ENCODE measurements at regions not wholly inside any gene's neighbourhood (a gene's known extent, or its start where the extent isn't known, plus 50 kb on each side); places are given as distances from the start of the nearest gene placed in this dataset.
"Not testable (repeated sequence)": the region's sequence is repeated elsewhere in the genome, so short reads cannot be mapped to it uniquely, and the experiment has no call there.

DNA sequence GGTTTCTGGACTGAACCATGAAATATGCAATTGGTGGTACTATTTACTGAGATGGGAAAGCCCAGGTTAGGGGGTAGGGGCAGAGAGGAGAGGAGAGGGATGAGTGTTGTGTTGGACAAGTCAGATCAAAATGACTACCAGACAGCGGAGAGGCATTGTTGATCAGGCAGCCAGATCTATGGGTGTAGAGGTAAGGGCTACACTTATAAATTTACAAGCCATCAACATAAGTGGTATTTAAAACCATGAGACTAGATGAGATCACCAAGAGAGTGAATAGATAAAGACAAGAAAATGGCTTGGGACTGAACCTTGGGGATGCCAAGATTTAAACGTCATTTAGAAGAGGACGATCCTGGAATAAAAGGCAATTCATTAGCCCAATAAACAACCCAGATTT, 123.4 kb downstream of the NXPE2 start:
- Histone ChIP-seq H3K4me2 (ENCODE audit: low read length) (no peak overlapping the region), H3K27me3 (ENCODE audit: insufficient read depth, low read length) (no peaks in the 10 kb centered on the region), H3K4me1 (ENCODE audit: insufficient read depth, low read length) (peaks cover 4% of the 10 kb centered on the region), H2AFZ (ENCODE audit: low read depth, low read length) (no peak overlapping the region), H3K9me3 (ENCODE audit: insufficient read depth, low read depth, low read length) (no peaks in the 10 kb centered on the region), H4K20me1 (ENCODE audit: insufficient read depth, low read length) (no peaks in the 10 kb centered on the region), H3K9ac (ENCODE audit: low read length) (no peak overlapping the region), H3K79me2 (ENCODE audit: insufficient read depth, low read length) (no peaks in the 10 kb centered on the region), H3K27ac (ENCODE audit: low read depth, low read length) (no peak overlapping the region), H3K4me3 (ENCODE audit: insufficient read depth, low read depth, low read length) (no peak overlapping the region), H3K36me3 (ENCODE audit: insufficient read depth, low read length) (no peaks in the 10 kb centered on the region)
- H3K9me3 Mint-ChIP-seq (ENCODE audit: unreplicated experiment), result peaks cover 6% of the 10 kb centered on the region
- TF ChIP-seq, protein P1, sequence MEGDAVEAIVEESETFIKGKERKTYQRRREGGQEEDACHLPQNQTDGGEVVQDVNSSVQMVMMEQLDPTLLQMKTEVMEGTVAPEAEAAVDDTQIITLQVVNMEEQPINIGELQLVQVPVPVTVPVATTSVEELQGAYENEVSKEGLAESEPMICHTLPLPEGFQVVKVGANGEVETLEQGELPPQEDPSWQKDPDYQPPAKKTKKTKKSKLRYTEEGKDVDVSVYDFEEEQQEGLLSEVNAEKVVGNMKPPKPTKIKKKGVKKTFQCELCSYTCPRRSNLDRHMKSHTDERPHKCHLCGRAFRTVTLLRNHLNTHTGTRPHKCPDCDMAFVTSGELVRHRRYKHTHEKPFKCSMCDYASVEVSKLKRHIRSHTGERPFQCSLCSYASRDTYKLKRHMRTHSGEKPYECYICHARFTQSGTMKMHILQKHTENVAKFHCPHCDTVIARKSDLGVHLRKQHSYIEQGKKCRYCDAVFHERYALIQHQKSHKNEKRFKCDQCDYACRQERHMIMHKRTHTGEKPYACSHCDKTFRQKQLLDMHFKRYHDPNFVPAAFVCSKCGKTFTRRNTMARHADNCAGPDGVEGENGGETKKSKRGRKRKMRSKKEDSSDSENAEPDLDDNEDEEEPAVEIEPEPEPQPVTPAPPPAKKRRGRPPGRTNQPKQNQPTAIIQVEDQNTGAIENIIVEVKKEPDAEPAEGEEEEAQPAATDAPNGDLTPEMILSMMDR (IDR thresholded peaks at IDR 0.05; ENCODE audit: insufficient read depth, low read depth, low read length), result no peak
- TF ChIP-seq EZH2 (IDR thresholded peaks at IDR 0.05; ENCODE audit: insufficient read depth, low read length), result no peak
- H3K36me3 Mint-ChIP-seq (ENCODE audit: low read depth, unreplicated experiment), result no peaks in the 10 kb centered on the region
- H3K4me1 Mint-ChIP-seq (ENCODE audit: low read depth, unreplicated experiment), result no peaks in the 10 kb centered on the region
- FAIRE-seq, result no peak
- no peak overlapping the region for H3K27ac Mint-ChIP-seq (ENCODE audit: unreplicated experiment)
- H3K27me3 Mint-ChIP-seq (ENCODE audit: low read depth, unreplicated experiment), result peaks cover 17% of the 10 kb centered on the region
- no peak for DNase-seq (ENCODE audit: low read depth)
- H3K4me3 Mint-ChIP-seq (ENCODE audit: unreplicated experiment), result no peak overlapping the region

GRCh38 chr11:114802878-114803277, 124.6 kb downstream of the NXPE2 start:
- no peak for TF ChIP-seq EZH2 (IDR thresholded peaks at IDR 0.05; ENCODE audit: insufficient read depth, low read length)
- TF ChIP-seq, protein P1 (IDR thresholded peaks at IDR 0.05; ENCODE audit: insufficient read depth, low read depth, low read length), result no peak
- no peak overlapping the region for H3K4me2 ChIP-seq (ENCODE audit: low read length)
- peaks cover 6% of the 10 kb centered on the region for H3K9me3 Mint-ChIP-seq (ENCODE audit: unreplicated experiment)

GRCh38 chr11:114805431-114805830, 127.1 kb downstream of the NXPE2 start:
- not testable (repeated sequence) for H3K36me3 Mint-ChIP-seq (ENCODE audit: low read depth, unreplicated experiment); H2AFZ ChIP-seq (ENCODE audit: low read depth, low read length); FAIRE-seq; H3K27ac ChIP-seq (ENCODE audit: low read depth, low read length); H3K4me1 ChIP-seq (ENCODE audit: insufficient read depth, low read length); H3K4me1 Mint-ChIP-seq (ENCODE audit: low read depth, unreplicated experiment); DNase-seq (ENCODE audit: low read depth); H3K4me3 ChIP-seq (ENCODE audit: insufficient read depth, low read depth, low read length); H3K4me3 Mint-ChIP-seq (ENCODE audit: unreplicated experiment); H3K27ac Mint-ChIP-seq (ENCODE audit: unreplicated experiment); H3K36me3 ChIP-seq (ENCODE audit: insufficient read depth, low read length); H3K9me3 ChIP-seq (ENCODE audit: insufficient read depth, low read depth, low read length); H3K27me3 ChIP-seq (ENCODE audit: insufficient read depth, low read length); H3K79me2 ChIP-seq (ENCODE audit: insufficient read depth, low read length); H4K20me1 ChIP-seq (ENCODE audit: insufficient read depth, low read length); H3K9ac ChIP-seq (ENCODE audit: low read length); H3K4me2 ChIP-seq (ENCODE audit: low read length); H3K9me3 Mint-ChIP-seq (ENCODE audit: unreplicated experiment)
- peaks cover 16% of the 10 kb centered on the region for H3K27me3 Mint-ChIP-seq (ENCODE audit: low read depth, unreplicated experiment)

More at GRCh38 chr11:114802878-114803277, 124.6 kb downstream of the NXPE2 start:
- Histone ChIP-seq H4K20me1 (ENCODE audit: insufficient read depth, low read length) (no peaks in the 10 kb centered on the region), H3K27ac (ENCODE audit: low read depth, low read length) (no peak overlapping the region), H3K9me3 (ENCODE audit: insufficient read depth, low read depth, low read length) (no peaks in the 10 kb centered on the region), H3K9ac (ENCODE audit: low read length) (no peak overlapping the region), H3K4me1 (ENCODE audit: insufficient read depth, low read length) (no peaks in the 10 kb centered on the region), H3K27me3 (ENCODE audit: insufficient read depth, low read length) (no peaks in the 10 kb centered on the region), H3K79me2 (ENCODE audit: insufficient read depth, low read length) (no peaks in the 10 kb centered on the region), H2AFZ (ENCODE audit: low read depth, low read length) (no peak overlapping the region), H3K4me3 (ENCODE audit: insufficient read depth, low read depth, low read length) (no peak overlapping the region), H3K36me3 (ENCODE audit: insufficient read depth, low read length) (no peaks in the 10 kb centered on the region)
- peaks cover 2% of the 10 kb centered on the region for H3K36me3 Mint-ChIP-seq (ENCODE audit: low read depth, unreplicated experiment)
- H3K4me3 Mint-ChIP-seq (ENCODE audit: unreplicated experiment), result no peak overlapping the region
- H3K4me1 Mint-ChIP-seq (ENCODE audit: low read depth, unreplicated experiment), result no peaks in the 10 kb centered on the region
- FAIRE-seq (no peak), DNase-seq (ENCODE audit: low read depth) (no peak)
- H3K27me3 Mint-ChIP-seq (ENCODE audit: low read depth, unreplicated experiment), result peaks cover 17% of the 10 kb centered on the region
- H3K27ac Mint-ChIP-seq (ENCODE audit: unreplicated experiment), result no peak overlapping the region

All from astrocyte (in vitro differentiated cells and primary cell).